ENCODE measurements at regions not wholly inside any gene's neighbourhood (a gene's known extent, or its start where the extent isn't known, plus 50 kb on each side); places are given as distances from the start of the nearest gene placed in this dataset.

GRCh38 chr6:22117631-22118030, 179.2 kb downstream of the PRL start:
- Histone ChIP-seq H4K5ac (ENCODE audit: low read depth, low read length) (no peak overlapping the region), H3K4me1 (ENCODE audit: control insufficient read depth, insufficient read depth, low read length) (peaks cover 5% of the 10 kb centered on the region), H3K27me3 (ENCODE audit: control insufficient read depth, insufficient read depth, low read length) (no peaks in the 10 kb centered on the region), H3K36me3 (ENCODE audit: control insufficient read depth, insufficient read depth, low read length) (peaks cover 1% of the 10 kb centered on the region), H2AK9ac (replicated peaks; ENCODE audit: low read depth, low read length, poor library complexity) (no peak overlapping the region), H3K23ac (ENCODE audit: low read depth, low read length) (no peak overlapping the region), H2BK120ac (ENCODE audit: low read depth, low read length) (no peak overlapping the region), H3K4me2 (ENCODE audit: low read depth, low read length) (no peak overlapping the region), H4K20me1 (ENCODE audit: insufficient read depth, low read length) (no peaks in the 10 kb centered on the region), H4K8ac (ENCODE audit: low read depth in 2 of 2, low read length in 2 of 2) (no peak overlapping the region), H2AFZ (replicated peaks; ENCODE audit: low read length, poor library complexity) (no peak overlapping the region), H3K9me3 (ENCODE audit: control insufficient read depth, insufficient read depth, low read length) (no peaks in the 10 kb centered on the region), H3K14ac (replicated peaks; ENCODE audit: low read depth, low read length) (no peak overlapping the region), H3K56ac (ENCODE audit: extremely low read depth, insufficient read depth, low read length) (no peak overlapping the region), H3K9me1 (ENCODE audit: insufficient read depth, low read length) (peaks cover 3% of the 10 kb centered on the region; the same call in 1 of the 2 replicates), H3K18ac (ENCODE audit: low read depth, low read length) (no peak overlapping the region), H2BK5ac (ENCODE audit: low read depth, low read length, poor library complexity, severe bottlenecking) (no peak overlapping the region), H3K9ac (ENCODE audit: low read depth, low read length) (no peak overlapping the region), H2BK15ac (ENCODE audit: low read depth, low read length) (no peak overlapping the region), H3K4me3 (ENCODE audit: insufficient read depth, low read depth, low read length) (no peak overlapping the region), H3K79me1 (ENCODE audit: low read depth in 1 of 2, low read length in 2 of 2) (0 out of 4 replicates have a peak, but pooled peaks cover 0 to 2% of the 10 kb centered on the region in 2 experiments), H3K4ac (ENCODE audit: low read depth, low read length) (no peak overlapping the region), H3K27ac (ENCODE audit: insufficient read depth, low read length) (no peak overlapping the region), H2BK20ac (ENCODE audit: low read depth, low read length) (no peak overlapping the region), H2AK5ac (ENCODE audit: low read depth, low read length) (no peak overlapping the region), H4K91ac (ENCODE audit: insufficient read depth, low read depth, low read length) (no peak overlapping the region)
- ATAC-seq (ENCODE audit: low read depth), result no peak
- TF ChIP-seq RFX5 (IDR thresholded peaks at IDR 0.05; ENCODE audit: low read depth, low read length), result no peak
- no peak for TF ChIP-seq RAD21 (IDR thresholded peaks at IDR 0.05; ENCODE audit: low read length)
- intact Hi-C loops (cut with micrococcal nuclease) (loop anchor here (10.0 kb wide), 1 partner anchor 523 kb away; the partner anchor contains the start of gene SOX4), in situ Hi-C loops (cut with MboI; ENCODE audit: low sequenced_read_pairs) (no loop called here), dilution Hi-C loops (cut with HindIII; ENCODE audit: low sequenced_read_pairs, unreplicated experiment) (no loop called here)
- DNase-seq, result no peak
- ChIA-PET CTCF (no interaction called here), POLR2A (ENCODE audit: unreplicated experiment) (no interaction called here)
- no CpG with 5 or more reads among the region's 2 CpGs for WGBS, 2 experiments (ENCODE audit: extremely low coverage in 2 of 2, insufficient read length in 1 of 2)
- BruUV-seq (replicated peaks), result no TSS peak
